GM20000 (cell line): ENCODE measurements at regions not wholly inside any gene's neighbourhood (a gene's known extent, or its start where the extent isn't known, plus 50 kb on each side); places are given as distances from the start of the nearest gene placed in this dataset.

Source experiments
- DNase-seq: peaks from one replicate; pipeline ENCODE4 v3.0.0; 2012; ENCODE audit warnings: low spot score
- CTCF ChIP-seq: IDR thresholded peaks from 2 replicates; pipeline ENCODE4 v1.5.1; 2012; ENCODE audit warnings: mild to moderate bottlenecking, control low read depth; ENCODE audit errors: extremely low read depth, missing control alignments

- TF ChIP-seq CTCF, result no peak
- DNase-seq, result no peak
Measured at GRCh38 chr11:31921081-31921480, 110.0 kb upstream of the PAX6 start.

- TF ChIP-seq CTCF, result no peak
- DNase-seq, result no peak
Measured at GRCh38 chr11:31919175-31919574, 108.1 kb upstream of the PAX6 start.

GRCh38 chr11:31915867-31916266 is 104.7 kb upstream of the PAX6 start:
- no peak for TF ChIP-seq CTCF
- no peak for DNase-seq

GRCh38 chr11:31913985-31914384 is 102.9 kb upstream of the PAX6 start:
- no peak for TF ChIP-seq CTCF
- DNase-seq, result no peak

GRCh38 chr11:31912808-31913207 is 101.7 kb upstream of the PAX6 start:
- DNase-seq, result no peak
- no peak for TF ChIP-seq CTCF

GRCh38 chr11:31910950-31911576 is 99.9 kb upstream of the PAX6 start:
- no peak for TF ChIP-seq CTCF
- DNase-seq, result no peak

- TF ChIP-seq CTCF, result no peak
- no peak for DNase-seq
Measured at GRCh38 chr11:31903225-31904074, 92.3 kb upstream of the PAX6 start.
